NB4 (cell line): ENCODE measurements at regions not wholly inside any gene's neighbourhood (a gene's known extent, or its start where the extent isn't known, plus 50 kb on each side); places are given as distances from the start of the nearest gene placed in this dataset.

Experiments
- DNase-seq: peaks from one replicate; pipeline ENCODE4 v3.0.0; 2010; ENCODE audit warnings: low read depth
- H3K4me3 ChIP-seq: one replicate; pipeline ENCODE4 v1.5.1; 2011; ENCODE audit warnings: mild to moderate bottlenecking, low read depth, low read length, moderate library complexity
- CTCF ChIP-seq: IDR thresholded peaks from one replicate; pipeline ENCODE4 v1.5.1; 2012; ENCODE audit warnings: low read depth, low read length
- MYC ChIP-seq: IDR thresholded peaks from 2 replicates; pipeline ENCODE4 v1.6.1; 2011; ENCODE audit warnings: low read depth, low read length
- POLR2A ChIP-seq: IDR thresholded peaks from 2 replicates; pipeline ENCODE4 v1.6.1; 2011; ENCODE audit warnings: mild to moderate bottlenecking; ENCODE audit not compliant: insufficient read length; ENCODE audit errors: extremely low read depth
- TF ChIP-seq, protein P1 (sequence below): IDR thresholded peaks from 2 replicates; pipeline ENCODE4 v1.6.1; 2011; ENCODE audit warnings: low read depth, low read length

GRCh38 chr22:46092011-46092410 lies 58.3 kb upstream of the PPARA start:
- TF ChIP-seq CTCF = no peak
- no peak for TF ChIP-seq POLR2A
- TF ChIP-seq, protein P1, sequence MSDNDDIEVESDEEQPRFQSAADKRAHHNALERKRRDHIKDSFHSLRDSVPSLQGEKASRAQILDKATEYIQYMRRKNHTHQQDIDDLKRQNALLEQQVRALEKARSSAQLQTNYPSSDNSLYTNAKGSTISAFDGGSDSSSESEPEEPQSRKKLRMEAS = no peak
- TF ChIP-seq MYC = no peak
- no peak overlapping the region for H3K4me3 ChIP-seq
- no peak for DNase-seq

- TF ChIP-seq POLR2A (no peak), MYC (no peak), CTCF (no peak)
- TF ChIP-seq, protein P1 = no peak
- no peak for DNase-seq
These were observed 57.5 kb upstream of the PPARA start for GRCh38 chr22:46092670-46093410.

DNA sequence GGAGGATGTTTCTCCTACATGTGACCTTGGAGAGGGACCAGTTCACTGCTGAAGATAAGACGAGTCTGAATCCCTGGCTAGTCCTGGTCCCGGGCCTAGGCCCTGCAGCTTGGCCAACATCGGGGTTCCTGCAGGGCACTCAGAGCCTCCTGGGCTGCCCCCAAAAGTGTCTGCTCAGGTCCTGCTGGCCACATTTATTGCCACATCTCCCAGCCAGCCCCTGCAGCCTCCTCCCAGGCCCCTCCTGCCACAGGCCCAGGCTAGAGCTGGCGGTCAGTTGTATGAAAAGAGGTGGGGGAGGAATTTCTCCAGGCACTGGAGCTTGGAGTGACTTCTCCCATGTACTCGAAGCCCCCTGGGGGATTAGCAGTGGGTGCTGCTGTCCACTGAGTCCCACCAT lies 56.5 kb upstream of the PPARA start:
- TF ChIP-seq CTCF (no peak), MYC (no peak), POLR2A (no peak)
- TF ChIP-seq, protein P1 = no peak
- H3K4me3 ChIP-seq = no peak overlapping the region
- DNase-seq = no peak

More at GRCh38 chr22:46092670-46093410, 57.5 kb upstream of the PPARA start:
- no peak overlapping the region for H3K4me3 ChIP-seq

GRCh38 chr22:46094676-46095075 lies 55.6 kb upstream of the PPARA start:
- no peak overlapping the region for H3K4me3 ChIP-seq
- no peak for DNase-seq
- TF ChIP-seq MYC (no peak), POLR2A (no peak), CTCF (no peak)
- TF ChIP-seq, protein P1 = no peak

- no peak overlapping the region for H3K4me3 ChIP-seq
- no peak for TF ChIP-seq POLR2A
- TF ChIP-seq MYC = no peak
- no peak for TF ChIP-seq CTCF
- TF ChIP-seq, protein P1 = no peak
- DNase-seq = no peak
These were observed 54.3 kb upstream of the PPARA start for GRCh38 chr22:46096051-46096450.
